ENCODE measurements at regions not wholly inside any gene's neighbourhood (a gene's known extent, or its start where the extent isn't known, plus 50 kb on each side); places are given as distances from the start of the nearest gene placed in this dataset.

- no peak for TF ChIP-seq CTCF (IDR thresholded peaks at IDR 0.05)
- no peak for TF ChIP-seq POLR2A (IDR thresholded peaks at IDR 0.05)
Measured at GRCh38 chrX:99663136-99663535, 746.9 kb downstream of the PCDH19 start.
